ENCODE measurements at regions not wholly inside any gene's neighbourhood (a gene's known extent, or its start where the extent isn't known, plus 50 kb on each side); places are given as distances from the start of the nearest gene placed in this dataset.
"Not testable (repeated sequence)": the region's sequence is repeated elsewhere in the genome, so short reads cannot be mapped to it uniquely, and the experiment has no call there.

GRCh38 chr14:58747181-58747580 lies 109.4 kb downstream of the DACT1 start:
- H3K79me2 ChIP-seq (ENCODE audit: insufficient read depth, low read length), result no peaks in the 10 kb centered on the region
- H2AFZ ChIP-seq (ENCODE audit: low read depth, low read length, poor library complexity, severe bottlenecking), result no peak overlapping the region
- H3K9me3 ChIP-seq (ENCODE audit: control insufficient read depth in 1 of 2, insufficient read depth in 1 of 2, low read depth in 1 of 2, low read length in 2 of 2), result no peaks in the 10 kb centered on the region
- no peak overlapping the region for H3K9ac ChIP-seq (ENCODE audit: low read length)
- H3K4me1 ChIP-seq (ENCODE audit: control insufficient read depth in 1 of 2, insufficient read depth in 2 of 2, low read length in 2 of 2), result peaks cover 24 to 43% of the 10 kb centered on the region in 2 experiments
- CTCF ChIA-PET, result no interaction called here
- DNase-seq (ENCODE audit: low read depth, low spot score) (no peak), ATAC-seq (no peak)
- RAD21 ChIA-PET (ENCODE audit: low non-redundant PET in 1 of 2, low total read pairs in 2 of 2, uncharacterized antibody in 2 of 2, unreplicated experiment in 2 of 2), result no interaction called here
- no peaks in the 10 kb centered on the region for H3K36me3 ChIP-seq (ENCODE audit: control insufficient read depth in 1 of 2, insufficient read depth in 2 of 2, low read length in 2 of 2)
- H3K4me3 ChIP-seq (replicated peaks in 1 of 2; ENCODE audit: low read depth in 1 of 2, low read length in 2 of 2), result no peak overlapping the region
- H3K27ac ChIP-seq (ENCODE audit: low read depth, low read length), result no peak overlapping the region
- intact Hi-C loops (cut with micrococcal nuclease), result no loop called here
- BruUV-seq (replicated peaks), result no TSS peak
- POLR2A ChIA-PET, result no interaction called here
- H4K20me1 ChIP-seq (ENCODE audit: insufficient read depth), result no peaks in the 10 kb centered on the region
- no peak for TF ChIP-seq EZH2phosphoT487 (IDR thresholded peaks at IDR 0.05; ENCODE audit: borderline replicate concordance)
- TF ChIP-seq CBX3 (IDR thresholded peaks at IDR 0.05; ENCODE audit: low read depth), result no peak
- no peak for TF ChIP-seq TCF7L2 (IDR thresholded peaks at IDR 0.05; ENCODE audit: borderline replicate concordance, extremely low read depth, insufficient read depth, insufficient read length)
- TF ChIP-seq ELF1 (IDR thresholded peaks at IDR 0.05; ENCODE audit: borderline replicate concordance, low read depth), result no peak
- no peak for TF ChIP-seq ZBTB33 (IDR thresholded peaks at IDR 0.05; ENCODE audit: extremely low read depth, insufficient replicate concordance, low read length)
- TF ChIP-seq POLR2A (IDR thresholded peaks at IDR 0.05; ENCODE audit: borderline replicate concordance, extremely low read depth, insufficient read depth, insufficient read length), result no peak
- TF ChIP-seq SIN3A (IDR thresholded peaks at IDR 0.05; ENCODE audit: low read depth), result no peak
- TF ChIP-seq ZFX (IDR thresholded peaks at IDR 0.05), result no peak
- TF ChIP-seq JUND (IDR thresholded peaks at IDR 0.05), result no peak
- no peak for TF ChIP-seq RAD21 (IDR thresholded peaks at IDR 0.05; ENCODE audit: low read depth)
- TF ChIP-seq FOSL1 (IDR thresholded peaks at IDR 0.05; ENCODE audit: low read depth), result no peak
- no peak for TF ChIP-seq EZH2 (IDR thresholded peaks at IDR 0.05)
- no peak for TF ChIP-seq REST (IDR thresholded peaks at IDR 0.05; ENCODE audit: low read depth)
- no peaks in the 10 kb centered on the region for H3K27me3 ChIP-seq (ENCODE audit: insufficient read depth, low read length)
- no peak overlapping the region for H3K4me2 ChIP-seq (ENCODE audit: low read length)
- H3K9me2 ChIP-seq (ENCODE audit: insufficient read depth), result no peaks in the 10 kb centered on the region

- ATAC-seq, result not testable (repeated sequence)
Observed at GRCh38 chr14:58748251-58748650, 110.5 kb downstream of the DACT1 start.

More at GRCh38 chr14:58748251-58748650, 110.5 kb downstream of the DACT1 start:
- H4K20me1 ChIP-seq (ENCODE audit: insufficient read depth); H3K9ac ChIP-seq (ENCODE audit: low read length); POLR2A ChIA-PET; H3K4me3 ChIP-seq (replicated peaks in 1 of 2; ENCODE audit: low read depth in 1 of 2, low read length in 2 of 2); H3K27ac ChIP-seq (ENCODE audit: low read depth, low read length); CTCF ChIA-PET; RAD21 ChIA-PET (ENCODE audit: low non-redundant PET in 1 of 2, low total read pairs in 2 of 2, uncharacterized antibody in 2 of 2, unreplicated experiment in 2 of 2); H3K9me3 ChIP-seq (ENCODE audit: control insufficient read depth in 1 of 2, insufficient read depth in 1 of 2, low read depth in 1 of 2, low read length in 2 of 2); intact Hi-C loops (cut with micrococcal nuclease); H2AFZ ChIP-seq (ENCODE audit: low read depth, low read length, poor library complexity, severe bottlenecking); H3K9me2 ChIP-seq (ENCODE audit: insufficient read depth); DNase-seq (ENCODE audit: low read depth, low spot score); H3K79me2 ChIP-seq (ENCODE audit: insufficient read depth, low read length); BruUV-seq (replicated peaks); H3K27me3 ChIP-seq (ENCODE audit: insufficient read depth, low read length); H3K4me2 ChIP-seq (ENCODE audit: low read length); H3K36me3 ChIP-seq (ENCODE audit: control insufficient read depth in 1 of 2, insufficient read depth in 2 of 2, low read length in 2 of 2): not testable (repeated sequence)
- peaks cover 24 to 52% of the 10 kb centered on the region in 2 experiments for H3K4me1 ChIP-seq (ENCODE audit: control insufficient read depth in 1 of 2, insufficient read depth in 2 of 2, low read length in 2 of 2)
